BLaER1 treated with 17β-estradiol and CSF1 and Interleukin-3, amounts not matched to agents 10 nM and 100 nM (cell line): ENCODE measurements at regions not wholly inside any gene's neighbourhood (a gene's known extent, or its start where the extent isn't known, plus 50 kb on each side); places are given as distances from the start of the nearest gene placed in this dataset.

Source experiments
- H3K27ac ChIP-seq, 11 experiments: shearing (Covaris generic); formaldehyde crosslinking; 2 replicates each; pipeline ENCODE4 v1.8.1; 2022
- H3K27me3 ChIP-seq, 11 experiments: shearing (Covaris generic); formaldehyde crosslinking; 2 replicates each; pipeline ENCODE4 v1.8.1; 2022
- H3K36me3 ChIP-seq, 11 experiments: shearing (Covaris generic); formaldehyde crosslinking; 2 replicates each; pipeline ENCODE4 v1.8.1; 2022
- H3K4me1 ChIP-seq, 10 experiments: shearing (Covaris generic); formaldehyde crosslinking; 2 replicates each; pipeline ENCODE4 v1.8.1; 2022
- H3K4me2 ChIP-seq, 11 experiments: shearing (Covaris generic); formaldehyde crosslinking; 2 replicates each; pipeline ENCODE4 v1.8.1; 2022
- H3K4me3 ChIP-seq, 10 experiments: shearing (Covaris generic); formaldehyde crosslinking; 2 replicates each; pipeline ENCODE4 v1.8.1; 2022
- H3K9ac ChIP-seq, 11 experiments: shearing (Covaris generic); formaldehyde crosslinking; 2 replicates each; pipeline ENCODE4 v1.8.1; 2022
- H3K9me3 ChIP-seq, 11 experiments: shearing (Covaris generic); formaldehyde crosslinking; replicated peaks in 1 of 11; 2 replicates each; pipeline ENCODE4 v1.8.1; 2022
- H4K20me1 ChIP-seq, 11 experiments: shearing (Covaris generic); formaldehyde crosslinking; 2 replicates each; pipeline ENCODE4 v1.8.1; 2022
- Cebpa-rat ChIP-seq, 11 experiments: shearing (Covaris generic); IDR thresholded peaks; 2 replicates each; pipeline ENCODE4 v1.8.1; 2022

GRCh38 chr4:117417856-117418255 lies 332.5 kb upstream of the TRAM1L1 start:
- peaks cover 6 to 17% (median 12%) of the 10 kb centered on the region in 10 experiments; a peak in 16 of 20 replicates for H3K4me1 ChIP-seq
- H4K20me1 ChIP-seq: no peaks in the 10 kb centered on the region
- no peak overlapping the region for H3K27ac ChIP-seq
- no peaks in the 10 kb centered on the region for H3K36me3 ChIP-seq
- H3K4me2 ChIP-seq: no peak overlapping the region
- no peak for TF ChIP-seq Cebpa-rat (IDR thresholded peaks at IDR 0.05)
- H3K9ac ChIP-seq: no peak overlapping the region
- H3K27me3 ChIP-seq: peaks cover 0 to 6% (median 0%) of the 10 kb centered on the region in 11 experiments; a peak in 1 of 22 replicates
- H3K9me3 ChIP-seq: 0 out of 22 replicates have a peak, but pooled peaks cover 0 to under 1% (median 0%) of the 10 kb centered on the region in 11 experiments
- no peak overlapping the region for H3K4me3 ChIP-seq

GRCh38 chr4:117420948-117421347 lies 335.6 kb upstream of the TRAM1L1 start:
- H3K9me3 ChIP-seq: peaks cover 0 to 6% (median 0%) of the 10 kb centered on the region in 11 experiments; a peak in 1 of 22 replicates
- H3K36me3 ChIP-seq: no peaks in the 10 kb centered on the region
- no peak overlapping the region for H3K4me3 ChIP-seq
- H3K27me3 ChIP-seq: peaks cover 0 to 6% (median 0%) of the 10 kb centered on the region in 11 experiments; a peak in 2 of 22 replicates
- no peaks in the 10 kb centered on the region for H4K20me1 ChIP-seq
- peaks cover 6 to 23% (median 12%) of the 10 kb centered on the region in 10 experiments; a peak in 16 of 20 replicates for H3K4me1 ChIP-seq
- H3K9ac ChIP-seq: no peak overlapping the region
- TF ChIP-seq Cebpa-rat (IDR thresholded peaks at IDR 0.05): no peak
- H3K27ac ChIP-seq: no peak overlapping the region
- peak overlapping the region in 5 of 11 experiments; percentile 13 to 50 (median 34); a peak in 1 of 22 replicates for H3K4me2 ChIP-seq

- Histone ChIP-seq H3K27ac (no peak overlapping the region), H3K4me3 (no peak overlapping the region), H3K4me1 (peaks cover 6 to 23% (median 12%) of the 10 kb centered on the region in 10 experiments; a peak in 16 of 20 replicates), H3K9ac (no peak overlapping the region), H3K4me2 (peak overlapping the region; percentile 13 to 69 (median 31); a peak in 18 of 22 replicates), H4K20me1 (no peaks in the 10 kb centered on the region), H3K27me3 (peaks cover 0 to 6% (median 0%) of the 10 kb centered on the region in 11 experiments; a peak in 2 of 22 replicates), H3K36me3 (no peaks in the 10 kb centered on the region), H3K9me3 (peaks cover 0 to 6% (median 0%) of the 10 kb centered on the region in 11 experiments; a peak in 1 of 22 replicates)
- TF ChIP-seq Cebpa-rat (IDR thresholded peaks at IDR 0.05): no peak
Measured at GRCh38 chr4:117421706-117422105, 336.3 kb upstream of the TRAM1L1 start.

- no peak overlapping the region for H3K27ac ChIP-seq
- H3K4me3 ChIP-seq: no peak overlapping the region
Measured at GRCh38 chr4:117422297-117422696, 336.9 kb upstream of the TRAM1L1 start.

DNA sequence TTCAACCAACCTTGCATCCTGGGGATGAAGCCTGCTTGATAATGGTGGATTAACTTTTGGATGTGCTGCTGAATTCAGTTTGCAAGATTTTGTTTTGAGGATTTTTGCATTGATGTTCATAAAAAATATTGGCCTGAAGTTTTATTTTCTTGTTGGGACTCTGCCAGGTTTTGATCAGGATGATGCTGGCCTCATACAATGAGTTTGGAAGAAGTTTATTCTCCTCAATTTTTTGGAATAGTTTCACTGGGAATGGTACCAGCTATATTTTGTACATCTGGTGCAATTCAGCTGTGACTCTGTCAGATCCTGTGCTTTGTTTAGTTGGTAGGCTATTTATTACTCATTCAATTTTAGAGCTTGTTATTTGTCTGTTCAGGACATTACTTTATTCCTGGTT lies 340.3 kb upstream of the TRAM1L1 start:
- no peak overlapping the region for H3K4me3 ChIP-seq
- H3K27me3 ChIP-seq: no peaks in the 10 kb centered on the region; a peak in 1 of 22 replicates
- H3K27ac ChIP-seq: no peak overlapping the region
- H3K4me1 ChIP-seq: peaks cover 16 to 33% (median 22%) of the 10 kb centered on the region in 10 experiments
- peaks cover 0 to 11% (median 6%) of the 10 kb centered on the region in 11 experiments; a peak in 10 of 22 replicates for H3K9me3 ChIP-seq
- H3K36me3 ChIP-seq: no peaks in the 10 kb centered on the region
- H3K9ac ChIP-seq: no peak overlapping the region
- H4K20me1 ChIP-seq: no peaks in the 10 kb centered on the region
- peak overlapping the region in 5 of 11 experiments; percentile 5 to 28 (median 22); a peak in 5 of 22 replicates for H3K4me2 ChIP-seq
- TF ChIP-seq Cebpa-rat (IDR thresholded peaks at IDR 0.05): no peak

More at GRCh38 chr4:117422297-117422696, 336.9 kb upstream of the TRAM1L1 start:
- Histone ChIP-seq H3K36me3 (no peaks in the 10 kb centered on the region), H3K9ac (no peak overlapping the region), H3K27me3 (peaks cover 0 to 6% (median 0%) of the 10 kb centered on the region in 11 experiments; a peak in 2 of 22 replicates), H3K4me1 (peaks cover 6 to 23% (median 12%) of the 10 kb centered on the region in 10 experiments; a peak in 16 of 20 replicates), H4K20me1 (no peaks in the 10 kb centered on the region), H3K9me3 (peaks cover 0 to 6% (median 0%) of the 10 kb centered on the region in 11 experiments; a peak in 1 of 22 replicates), H3K4me2 (peak overlapping the region in 4 of 11 experiments; percentile 16 to 69 (median 47); a peak in 6 of 22 replicates)
- no peak for TF ChIP-seq Cebpa-rat (IDR thresholded peaks at IDR 0.05)

DNA sequence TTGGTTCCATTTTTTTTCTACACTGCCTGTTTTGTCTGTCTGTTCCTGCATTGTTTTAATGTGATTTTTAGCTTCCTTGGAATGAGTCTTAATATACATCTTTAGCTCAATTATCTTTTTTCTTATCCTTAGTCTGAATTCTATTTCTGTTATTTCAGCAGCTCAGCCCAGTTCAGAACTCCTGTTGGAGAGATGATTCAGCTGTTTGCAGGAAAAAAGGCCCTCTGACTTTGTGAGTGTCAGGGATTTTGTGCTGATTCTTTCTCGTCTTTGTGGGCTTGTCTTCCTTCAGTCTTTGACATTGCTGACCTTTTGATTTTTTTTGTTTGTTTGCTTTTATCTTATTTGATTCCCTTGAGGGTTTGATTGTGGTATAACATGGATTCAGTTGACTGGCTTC lies 343.2 kb upstream of the TRAM1L1 start:
- Histone ChIP-seq H3K9ac (no peak overlapping the region; a peak in 1 of 22 replicates), H3K4me1 (peaks cover 8 to 18% (median 13%) of the 10 kb centered on the region in 10 experiments; a peak in 18 of 20 replicates), H3K27me3 (no peaks in the 10 kb centered on the region; a peak in 1 of 22 replicates), H3K9me3 (peaks cover 0 to 11% (median 6%) of the 10 kb centered on the region in 11 experiments; a peak in 10 of 22 replicates), H3K36me3 (no peaks in the 10 kb centered on the region), H3K27ac (no peak overlapping the region), H3K4me3 (no peak overlapping the region), H4K20me1 (no peaks in the 10 kb centered on the region), H3K4me2 (peak overlapping the region; percentile 28 to 58 (median 39); a peak in 17 of 22 replicates)
- TF ChIP-seq Cebpa-rat (IDR thresholded peaks at IDR 0.05): no peak

GRCh38 chr4:117429061-117429460 lies 343.7 kb upstream of the TRAM1L1 start:
- H3K4me2 ChIP-seq: peak overlapping the region in 10 of 11 experiments; percentile 28 to 58 (median 42); a peak in 16 of 22 replicates
- peaks cover 0 to 11% (median 6%) of the 10 kb centered on the region in 11 experiments; a peak in 9 of 22 replicates for H3K9me3 ChIP-seq
- H3K9ac ChIP-seq: no peak overlapping the region
- H3K4me1 ChIP-seq: peaks cover 8 to 18% (median 13%) of the 10 kb centered on the region in 10 experiments; a peak in 18 of 20 replicates
- H4K20me1 ChIP-seq: no peaks in the 10 kb centered on the region
- no peak for TF ChIP-seq Cebpa-rat (IDR thresholded peaks at IDR 0.05)
- H3K4me3 ChIP-seq: no peak overlapping the region
- H3K36me3 ChIP-seq: no peaks in the 10 kb centered on the region
- no peak overlapping the region for H3K27ac ChIP-seq
- H3K27me3 ChIP-seq: no peaks in the 10 kb centered on the region; a peak in 1 of 22 replicates

DNA sequence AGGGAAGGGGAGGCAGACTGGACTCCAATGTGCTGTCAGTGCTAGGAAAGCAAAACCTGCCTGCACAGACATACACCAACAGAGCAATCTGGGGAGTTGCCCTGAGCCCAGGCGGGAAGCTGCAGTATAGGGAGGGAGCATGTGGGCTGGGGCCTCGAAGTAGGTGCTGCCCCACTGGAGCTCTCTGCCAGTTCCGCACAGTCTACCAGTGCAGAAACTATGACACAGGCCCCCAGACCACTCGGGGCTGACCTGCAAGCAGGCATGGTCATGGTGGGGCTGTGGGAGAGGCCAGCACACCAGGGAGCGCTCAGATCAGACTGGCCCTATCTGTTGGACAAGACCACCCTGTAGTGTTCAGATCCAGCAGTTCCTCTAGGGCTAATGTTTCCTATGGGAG lies 344.1 kb upstream of the TRAM1L1 start:
- TF ChIP-seq Cebpa-rat (IDR thresholded peaks at IDR 0.05): no peak
- Histone ChIP-seq H3K9ac (no peak overlapping the region), H3K4me3 (no peak overlapping the region), H3K9me3 (peaks cover 0 to 11% (median 6%) of the 10 kb centered on the region in 11 experiments; a peak in 9 of 22 replicates), H3K4me2 (no peak overlapping the region), H3K4me1 (peaks cover 8 to 18% (median 13%) of the 10 kb centered on the region in 10 experiments; a peak in 18 of 20 replicates), H3K27me3 (no peaks in the 10 kb centered on the region), H3K36me3 (no peaks in the 10 kb centered on the region), H4K20me1 (no peaks in the 10 kb centered on the region), H3K27ac (no peak overlapping the region)

GRCh38 chr4:117434424-117434823 lies 349.0 kb upstream of the TRAM1L1 start:
- Histone ChIP-seq H3K36me3 (no peaks in the 10 kb centered on the region), H3K4me2 (no peak overlapping the region), H3K27ac (no peak overlapping the region), H3K4me3 (no peak overlapping the region), H3K27me3 (no peaks in the 10 kb centered on the region), H3K4me1 (no peaks in the 10 kb centered on the region), H3K9ac (no peak overlapping the region), H3K9me3 (peaks cover 0 to 5% (median 0%) of the 10 kb centered on the region in 11 experiments; a peak in 5 of 22 replicates), H4K20me1 (no peaks in the 10 kb centered on the region)
- TF ChIP-seq Cebpa-rat (IDR thresholded peaks at IDR 0.05): no peak
